IPS-18a (cell line): ENCODE measurements at regions not wholly inside any gene's neighbourhood (a gene's known extent, or its start where the extent isn't known, plus 50 kb on each side); places are given as distances from the start of the nearest gene placed in this dataset.
"Not testable (repeated sequence)": the region's sequence is repeated elsewhere in the genome, so short reads cannot be mapped to it uniquely, and the experiment has no call there.

ENCODE experiments used
- H3K27ac ChIP-seq: one replicate; pipeline ENCODE4 v1.5.1; 2013; ENCODE audit warnings: low read length
- H3K27me3 ChIP-seq: one replicate; pipeline ENCODE4 v1.6.1; 2013; ENCODE audit warnings: mild to moderate bottlenecking, low read length; ENCODE audit not compliant: control insufficient read depth, insufficient read depth
- H3K36me3 ChIP-seq: one replicate; pipeline ENCODE4 v1.6.1; 2013; ENCODE audit warnings: low read depth, low read length; ENCODE audit not compliant: control insufficient read depth
- H3K4me1 ChIP-seq: one replicate; pipeline ENCODE4 v1.6.1; 2013; ENCODE audit warnings: low read depth, low read length; ENCODE audit not compliant: control insufficient read depth
- H3K4me3 ChIP-seq: one replicate; pipeline ENCODE4 v1.5.1; 2013; ENCODE audit warnings: low read length
- H3K9ac ChIP-seq: one replicate; pipeline ENCODE4 v1.6.1; 2013; ENCODE audit warnings: mild to moderate bottlenecking, low read length, moderate library complexity
- H3K9me3 ChIP-seq: one replicate; pipeline ENCODE4 v1.6.1; 2013; ENCODE audit warnings: low read depth, low read length; ENCODE audit not compliant: control insufficient read depth

DNA sequence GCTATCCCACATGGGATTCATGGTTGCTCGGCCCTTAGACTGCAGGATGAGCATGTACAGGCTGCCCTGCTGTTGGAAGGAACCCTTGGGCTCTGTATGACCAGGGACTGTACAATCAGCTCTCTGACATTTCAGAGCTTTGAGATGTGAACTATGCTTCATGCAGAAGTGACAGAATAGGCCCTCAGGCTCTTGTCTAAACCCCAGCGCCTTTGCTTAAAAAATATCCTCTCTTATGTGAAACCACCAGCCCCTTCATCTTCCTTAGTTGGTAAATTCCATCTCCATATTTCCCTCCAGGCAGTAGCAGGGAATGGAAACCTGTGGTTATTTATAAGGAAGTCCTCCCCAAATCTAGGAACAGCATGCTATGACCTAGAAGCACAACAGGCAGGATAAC, 78.9 kb upstream of the PLET1 start:
- no peak overlapping the region for H3K9ac ChIP-seq
- no peaks in the 10 kb centered on the region for H3K27me3 ChIP-seq
- H3K4me3 ChIP-seq, result no peak overlapping the region
- H3K9me3 ChIP-seq, result no peaks in the 10 kb centered on the region
- H3K27ac ChIP-seq, result no peak overlapping the region
- H3K4me1 ChIP-seq, result no peaks in the 10 kb centered on the region
- H3K36me3 ChIP-seq, result no peaks in the 10 kb centered on the region

DNA sequence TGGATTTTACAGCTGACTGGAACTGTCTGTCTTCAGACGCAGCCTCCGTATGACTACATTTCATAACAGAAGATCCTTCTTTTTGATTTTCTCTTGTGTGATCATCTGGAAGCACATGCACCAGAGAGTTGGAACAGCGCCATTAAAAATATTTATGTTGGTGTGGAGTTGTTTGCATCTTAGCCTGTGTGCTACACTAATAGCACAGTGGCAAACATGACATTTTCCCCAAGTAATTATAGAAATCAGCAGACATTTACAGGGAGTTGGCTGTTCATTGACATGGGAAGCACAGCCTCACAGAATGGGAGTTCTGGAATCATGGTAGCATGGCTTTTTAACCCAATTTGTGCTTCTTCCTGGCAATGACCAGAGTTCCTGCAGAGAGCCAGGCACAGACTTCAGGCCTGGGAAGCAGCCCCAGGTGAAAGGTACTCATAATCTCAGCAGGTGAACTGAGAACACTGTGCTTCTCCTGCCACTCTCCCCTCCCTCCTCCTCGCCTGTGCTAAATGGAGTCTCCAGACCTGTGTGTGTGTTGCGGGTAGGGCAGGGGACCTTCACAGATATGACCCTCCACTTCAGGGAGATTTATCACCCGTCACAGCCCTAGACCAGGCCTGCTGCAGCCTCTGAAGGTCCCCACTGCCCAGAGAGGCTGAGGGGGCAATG, 82.8 kb upstream of the PLET1 start:
- no peak overlapping the region for H3K27ac ChIP-seq
- no peaks in the 10 kb centered on the region for H3K36me3 ChIP-seq
- no peak overlapping the region for H3K4me3 ChIP-seq
- H3K27me3 ChIP-seq, result no peaks in the 10 kb centered on the region
- H3K4me1 ChIP-seq, result peaks cover 7% of the 10 kb centered on the region
- no peaks in the 10 kb centered on the region for H3K9me3 ChIP-seq
- H3K9ac ChIP-seq, result no peak overlapping the region

DNA sequence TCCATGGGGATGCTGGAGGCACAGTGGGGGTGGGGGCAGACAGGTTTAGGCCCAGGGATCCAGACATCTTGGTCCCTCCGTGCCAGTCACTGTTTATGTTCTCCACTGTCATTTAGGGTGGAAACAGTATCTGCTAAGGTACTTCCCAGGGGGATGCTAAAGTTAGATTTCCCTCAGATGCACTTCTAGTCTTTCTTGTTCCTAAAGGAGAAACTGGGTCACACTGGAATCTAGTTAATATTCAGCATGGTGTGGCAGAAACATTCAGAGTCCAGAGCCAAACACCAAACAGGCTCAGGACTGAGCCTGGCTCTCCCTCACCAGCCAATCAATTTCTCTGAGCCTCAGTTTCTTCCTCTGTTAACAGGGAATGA, 83.4 kb upstream of the PLET1 start:
- Histone ChIP-seq H3K36me3 (no peaks in the 10 kb centered on the region), H3K27me3 (no peaks in the 10 kb centered on the region), H3K27ac (no peak overlapping the region), H3K4me1 (peaks cover 7% of the 10 kb centered on the region), H3K4me3 (no peak overlapping the region), H3K9me3 (no peaks in the 10 kb centered on the region), H3K9ac (no peak overlapping the region)

DNA sequence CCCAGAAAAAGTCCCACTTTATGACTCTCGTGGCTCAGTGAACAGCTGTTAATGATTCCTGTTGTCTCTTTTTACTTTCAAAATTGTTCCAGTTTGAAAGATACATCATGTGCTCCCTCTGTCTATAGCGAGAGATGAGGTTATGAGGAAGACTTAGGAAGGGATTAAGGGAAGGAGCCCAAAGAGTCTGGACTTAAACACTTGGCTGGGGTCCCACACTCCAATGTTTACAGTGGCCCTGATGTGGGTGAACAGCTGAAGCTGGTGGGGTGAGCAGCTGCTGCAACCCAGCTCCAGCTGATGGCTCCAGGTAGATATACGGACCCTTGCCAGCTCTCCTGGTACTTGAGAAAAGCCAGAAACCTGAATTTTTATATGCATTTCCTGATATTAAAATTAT, 84.5 kb upstream of the PLET1 start:
- Histone ChIP-seq H3K9me3 (no peaks in the 10 kb centered on the region), H3K4me1 (peaks cover 7% of the 10 kb centered on the region), H3K4me3 (no peak overlapping the region), H3K36me3 (no peaks in the 10 kb centered on the region), H3K9ac (no peak overlapping the region), H3K27ac (no peak overlapping the region), H3K27me3 (no peaks in the 10 kb centered on the region)

DNA sequence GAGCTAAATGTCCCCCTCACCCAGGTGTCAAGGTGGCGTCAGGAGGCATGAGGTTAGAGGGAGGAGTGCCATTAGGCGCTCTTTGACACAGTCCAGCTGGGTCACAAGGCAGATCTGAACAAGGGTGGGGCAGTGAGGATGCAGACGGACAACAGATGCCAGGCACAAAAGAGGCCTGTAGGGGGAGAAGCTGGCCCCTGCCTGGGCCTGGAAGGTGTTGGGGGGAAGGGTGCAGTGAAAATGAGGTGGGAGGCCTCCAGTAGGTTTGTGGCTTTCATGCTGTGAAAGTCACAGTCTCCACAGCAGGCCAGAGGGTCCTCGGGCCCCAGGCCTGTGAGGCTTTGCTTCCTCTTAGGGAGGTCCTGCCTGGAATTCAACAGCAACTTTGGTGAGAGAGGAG, 85.0 kb upstream of the PLET1 start:
- Histone ChIP-seq H3K4me1 (peaks cover 7% of the 10 kb centered on the region), H3K27ac (no peak overlapping the region), H3K4me3 (no peak overlapping the region), H3K9ac (no peak overlapping the region), H3K27me3 (no peaks in the 10 kb centered on the region), H3K9me3 (no peaks in the 10 kb centered on the region), H3K36me3 (no peaks in the 10 kb centered on the region)

DNA sequence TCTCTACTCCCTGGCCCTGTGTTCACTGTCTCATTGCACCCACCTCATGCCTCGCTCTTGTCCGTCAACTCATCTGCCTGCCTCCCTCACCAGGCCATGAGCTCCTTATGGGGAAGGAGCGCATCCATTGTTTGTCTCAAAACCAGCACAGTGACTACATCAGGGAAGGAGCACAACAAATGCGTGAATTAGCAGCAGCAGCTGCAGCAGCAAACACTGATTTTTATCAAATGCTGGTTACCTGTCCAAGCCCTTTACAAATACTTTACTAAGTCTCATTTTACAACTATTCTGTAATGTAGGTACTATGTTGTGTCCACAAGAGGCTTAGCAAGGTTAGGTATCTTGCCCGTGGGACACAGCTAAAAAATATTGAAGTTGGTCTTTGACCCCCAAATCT, 85.9 kb upstream of the PLET1 start:
- Histone ChIP-seq H3K9ac (no peak overlapping the region), H3K27ac (no peak overlapping the region), H3K9me3 (no peaks in the 10 kb centered on the region), H3K27me3 (no peaks in the 10 kb centered on the region), H3K4me1 (peaks cover 7% of the 10 kb centered on the region), H3K36me3 (no peaks in the 10 kb centered on the region), H3K4me3 (no peak overlapping the region)

DNA sequence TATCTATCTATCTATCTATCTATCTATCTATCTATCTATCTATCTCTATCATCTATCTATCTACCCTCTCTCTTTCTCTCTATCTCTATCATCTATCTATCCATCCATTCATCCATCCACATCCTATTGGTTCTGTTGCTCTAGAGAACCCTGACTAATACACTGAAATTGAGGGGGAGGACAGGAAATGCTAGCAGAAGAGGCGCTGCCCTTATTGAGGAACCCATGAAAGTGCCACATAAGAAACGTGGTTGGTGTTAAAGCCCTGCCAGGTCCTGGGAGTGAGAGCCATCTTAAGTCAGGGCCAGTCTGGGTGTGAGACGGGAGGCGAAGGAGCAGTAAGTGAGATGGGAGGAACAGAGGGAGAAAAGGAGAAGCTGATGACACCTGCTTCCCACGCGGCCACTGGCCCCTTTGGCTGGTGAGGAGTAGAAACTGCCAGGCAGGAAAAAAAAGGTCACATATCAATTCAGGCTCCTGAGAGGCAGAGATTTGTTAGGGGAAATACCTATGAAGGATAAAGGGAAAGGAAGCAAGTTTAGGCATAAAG, 87.9 kb upstream of the PLET1 start:
- Histone ChIP-seq H3K27me3 (no peaks in the 10 kb centered on the region), H3K27ac (no peak overlapping the region), H3K9ac (no peak overlapping the region), H3K4me1 (peaks cover 7% of the 10 kb centered on the region), H3K9me3 (no peaks in the 10 kb centered on the region), H3K36me3 (no peaks in the 10 kb centered on the region), H3K4me3 (no peak overlapping the region)

DNA sequence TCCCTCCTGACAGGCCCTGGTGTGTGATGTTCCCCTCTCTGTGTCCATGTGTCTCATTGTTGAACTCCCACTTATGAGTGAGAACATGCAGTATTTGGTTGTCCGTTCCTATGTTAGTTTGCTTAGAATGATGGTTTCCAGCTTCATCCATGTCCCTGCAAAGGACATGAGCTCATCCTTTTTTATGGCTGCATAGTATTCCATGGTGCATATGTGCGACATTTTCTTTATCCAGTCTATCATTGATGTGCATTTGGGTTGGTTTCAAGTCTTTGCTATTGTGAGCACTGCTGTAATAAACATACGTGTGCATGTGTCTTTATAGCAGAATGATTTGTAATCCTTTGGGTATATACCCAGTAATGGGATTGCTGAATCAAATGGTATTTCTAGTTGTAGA, 90.8 kb upstream of the PLET1 start:
- not testable (repeated sequence) for H3K4me3 ChIP-seq, H3K9ac ChIP-seq, H3K27me3 ChIP-seq, H3K4me1 ChIP-seq, H3K9me3 ChIP-seq, H3K36me3 ChIP-seq, H3K27ac ChIP-seq

DNA sequence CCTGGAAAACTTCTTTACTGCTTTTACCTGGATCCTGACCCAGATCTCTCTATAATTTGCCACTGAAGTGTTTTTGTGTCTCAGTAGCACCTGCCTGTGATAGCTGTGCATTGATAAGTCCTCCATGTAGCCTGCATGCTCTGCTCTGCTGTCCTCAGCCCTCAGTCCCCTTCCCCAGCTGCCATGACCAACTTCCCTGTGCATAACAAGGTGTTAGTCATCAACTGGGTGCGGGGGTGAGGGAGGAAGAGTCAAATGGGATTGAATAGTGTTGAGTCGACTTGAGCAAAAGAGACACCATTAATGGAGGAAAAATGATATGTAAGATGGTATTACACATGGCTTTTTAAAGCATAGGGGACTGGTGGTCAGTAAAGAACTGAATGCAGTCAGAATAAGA, 92.2 kb upstream of the PLET1 start:
- Histone ChIP-seq H3K4me3 (no peak overlapping the region), H3K9ac (no peak overlapping the region), H3K4me1 (no peaks in the 10 kb centered on the region), H3K9me3 (no peaks in the 10 kb centered on the region), H3K27ac (no peak overlapping the region), H3K36me3 (no peaks in the 10 kb centered on the region), H3K27me3 (no peaks in the 10 kb centered on the region)

DNA sequence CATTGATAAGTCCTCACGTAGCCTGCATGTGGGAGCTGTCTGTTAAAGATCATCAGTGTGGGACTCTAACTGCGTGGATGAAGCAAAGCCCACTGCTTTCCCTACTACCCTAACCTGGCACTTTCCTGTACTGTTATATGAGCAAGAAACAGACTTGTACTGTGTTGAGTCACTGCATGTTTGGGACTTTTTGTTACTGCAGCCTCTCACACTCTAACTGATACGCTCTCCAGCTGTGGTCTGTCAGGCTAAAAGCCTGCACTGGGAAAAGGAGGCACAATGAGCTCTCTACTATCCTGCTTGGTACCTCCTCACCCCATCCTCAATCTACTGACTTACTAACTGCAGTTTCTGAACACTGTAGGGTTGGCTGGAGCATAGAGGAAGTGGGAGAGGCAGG, 93.7 kb upstream of the PLET1 start:
- Histone ChIP-seq H3K9me3 (no peaks in the 10 kb centered on the region), H3K9ac (no peak overlapping the region), H3K4me3 (no peak overlapping the region), H3K27me3 (no peaks in the 10 kb centered on the region), H3K36me3 (no peaks in the 10 kb centered on the region), H3K27ac (no peak overlapping the region), H3K4me1 (no peaks in the 10 kb centered on the region)

DNA sequence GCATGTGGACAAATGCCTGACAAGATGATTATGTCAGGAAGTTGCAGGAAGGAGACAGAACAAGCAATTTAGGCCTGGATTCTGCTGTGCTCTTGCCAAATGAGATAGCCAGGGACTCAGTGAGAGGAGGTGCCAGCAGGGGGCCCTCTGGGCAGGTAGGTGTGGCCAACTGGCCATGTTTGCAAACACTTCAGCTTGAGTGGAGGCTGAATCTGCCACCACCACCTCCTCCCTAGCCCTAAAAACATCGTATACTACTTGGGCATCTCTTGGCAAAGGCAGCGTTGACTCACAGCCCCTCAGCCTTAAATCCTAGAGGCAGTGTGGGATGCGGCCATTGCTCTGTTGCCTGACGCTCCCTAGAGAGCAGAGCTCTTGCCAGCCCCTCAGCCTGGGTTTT, 95.1 kb upstream of the PLET1 start:
- no peaks in the 10 kb centered on the region for H3K4me1 ChIP-seq
- no peaks in the 10 kb centered on the region for H3K9me3 ChIP-seq
- no peak overlapping the region for H3K27ac ChIP-seq
- H3K36me3 ChIP-seq, result no peaks in the 10 kb centered on the region
- no peak overlapping the region for H3K4me3 ChIP-seq
- H3K9ac ChIP-seq, result no peak overlapping the region
- H3K27me3 ChIP-seq, result no peaks in the 10 kb centered on the region

DNA sequence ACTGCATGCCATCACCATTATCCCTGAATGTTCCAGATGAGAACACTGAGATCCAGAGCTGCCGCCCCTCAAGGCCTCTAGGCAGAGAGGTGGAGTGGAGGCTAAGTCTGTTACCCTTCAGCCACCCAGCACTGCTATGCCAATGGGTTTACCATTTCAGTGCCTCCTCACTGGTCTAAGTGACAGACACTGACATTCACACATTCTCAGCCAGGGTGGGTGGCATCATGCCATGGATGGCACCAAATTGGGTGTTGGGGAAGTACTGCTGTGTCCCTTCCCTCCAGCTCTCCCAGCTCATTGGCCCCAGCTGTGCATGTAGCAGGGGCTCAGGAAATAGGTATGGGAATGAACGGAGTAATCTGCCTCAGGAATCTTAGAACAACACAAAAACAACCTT, 96.8 kb upstream of the PLET1 start:
- H3K27me3 ChIP-seq, result no peaks in the 10 kb centered on the region
- no peaks in the 10 kb centered on the region for H3K36me3 ChIP-seq
- peaks cover 3% of the 10 kb centered on the region for H3K4me1 ChIP-seq
- no peaks in the 10 kb centered on the region for H3K9me3 ChIP-seq
- H3K9ac ChIP-seq, result no peak overlapping the region
- H3K4me3 ChIP-seq, result no peak overlapping the region
- H3K27ac ChIP-seq, result no peak overlapping the region
